ENCODE measurements at regions not wholly inside any gene's neighbourhood (a gene's known extent, or its start where the extent isn't known, plus 50 kb on each side); places are given as distances from the start of the nearest gene placed in this dataset.

- no peak for TF ChIP-seq ZFX (IDR thresholded peaks at IDR 0.05; ENCODE audit: borderline replicate concordance)
- TF ChIP-seq, protein P1, sequence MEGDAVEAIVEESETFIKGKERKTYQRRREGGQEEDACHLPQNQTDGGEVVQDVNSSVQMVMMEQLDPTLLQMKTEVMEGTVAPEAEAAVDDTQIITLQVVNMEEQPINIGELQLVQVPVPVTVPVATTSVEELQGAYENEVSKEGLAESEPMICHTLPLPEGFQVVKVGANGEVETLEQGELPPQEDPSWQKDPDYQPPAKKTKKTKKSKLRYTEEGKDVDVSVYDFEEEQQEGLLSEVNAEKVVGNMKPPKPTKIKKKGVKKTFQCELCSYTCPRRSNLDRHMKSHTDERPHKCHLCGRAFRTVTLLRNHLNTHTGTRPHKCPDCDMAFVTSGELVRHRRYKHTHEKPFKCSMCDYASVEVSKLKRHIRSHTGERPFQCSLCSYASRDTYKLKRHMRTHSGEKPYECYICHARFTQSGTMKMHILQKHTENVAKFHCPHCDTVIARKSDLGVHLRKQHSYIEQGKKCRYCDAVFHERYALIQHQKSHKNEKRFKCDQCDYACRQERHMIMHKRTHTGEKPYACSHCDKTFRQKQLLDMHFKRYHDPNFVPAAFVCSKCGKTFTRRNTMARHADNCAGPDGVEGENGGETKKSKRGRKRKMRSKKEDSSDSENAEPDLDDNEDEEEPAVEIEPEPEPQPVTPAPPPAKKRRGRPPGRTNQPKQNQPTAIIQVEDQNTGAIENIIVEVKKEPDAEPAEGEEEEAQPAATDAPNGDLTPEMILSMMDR (IDR thresholded peaks at IDR 0.05): no peak
- no peak overlapping the region for H3K27ac ChIP-seq
These were observed 465.4 kb downstream of the ZNF804A start for GRCh38 chr2:185063761-185064160.

DNA sequence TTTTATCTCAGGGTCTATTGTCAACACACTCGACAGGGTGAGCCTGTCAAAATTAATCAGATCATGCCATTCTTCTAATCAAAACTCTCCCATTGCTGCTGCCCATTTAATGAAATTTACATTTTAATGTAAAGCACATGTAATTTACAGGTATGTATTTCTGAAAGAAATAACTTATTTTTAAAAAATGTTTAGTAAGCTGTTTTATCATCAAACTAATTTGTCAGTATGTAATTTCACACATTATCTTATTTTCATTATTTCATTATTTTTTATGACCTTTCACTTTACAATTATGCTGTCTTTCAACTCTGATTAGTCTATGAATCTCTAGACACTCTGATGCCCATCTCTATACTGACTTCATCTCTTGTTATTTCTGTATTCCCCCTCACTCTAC, 467.8 kb downstream of the ZNF804A start:
- TF ChIP-seq ZFX (IDR thresholded peaks at IDR 0.05; ENCODE audit: borderline replicate concordance): no peak
- TF ChIP-seq, protein P1 (IDR thresholded peaks at IDR 0.05): no peak
- H3K27ac ChIP-seq: no peak overlapping the region

GRCh38 chr2:185069107-185069506, 470.8 kb downstream of the ZNF804A start:
- TF ChIP-seq ZFX (IDR thresholded peaks at IDR 0.05; ENCODE audit: borderline replicate concordance): no peak
- TF ChIP-seq, protein P1 (IDR thresholded peaks at IDR 0.05): no peak
- H3K27ac ChIP-seq: no peak overlapping the region

DNA sequence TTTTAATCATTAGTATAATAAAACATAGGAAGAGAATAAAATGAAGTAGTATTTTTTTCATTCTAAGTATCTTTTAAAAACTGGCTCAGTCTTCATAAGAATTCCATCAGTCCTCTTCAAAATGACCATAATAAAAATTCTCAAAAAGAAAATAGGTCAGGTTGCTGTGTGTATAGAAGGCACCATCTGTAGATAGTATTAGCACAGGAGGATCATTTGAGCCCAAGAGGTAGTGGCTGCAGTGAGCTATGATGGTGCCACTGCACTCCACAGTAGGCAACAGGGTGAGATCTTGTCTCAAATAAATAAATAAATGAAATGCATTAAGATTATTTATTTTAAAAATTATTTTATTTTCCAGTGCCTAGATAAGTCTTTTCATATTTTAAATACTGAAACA, 475.8 kb downstream of the ZNF804A start:
- no peak overlapping the region for H3K27ac ChIP-seq
- TF ChIP-seq, protein P1 (IDR thresholded peaks at IDR 0.05): no peak
- no peak for TF ChIP-seq ZFX (IDR thresholded peaks at IDR 0.05; ENCODE audit: borderline replicate concordance)

GRCh38 chr2:185082749-185083148, 484.4 kb downstream of the ZNF804A start:
- TF ChIP-seq ZFX (IDR thresholded peaks at IDR 0.05; ENCODE audit: borderline replicate concordance): no peak
- TF ChIP-seq, protein P1 (IDR thresholded peaks at IDR 0.05): no peak
- no peak overlapping the region for H3K27ac ChIP-seq

- TF ChIP-seq ZFX (IDR thresholded peaks at IDR 0.05; ENCODE audit: borderline replicate concordance): no peak
- TF ChIP-seq, protein P1 (IDR thresholded peaks at IDR 0.05): 0 out of 2 replicates have a peak, but pooled peaks have one; percentile 4
- no peak overlapping the region for H3K27ac ChIP-seq
These were observed 510.3 kb downstream of the ZNF804A start for GRCh38 chr2:185108588-185108987.

DNA sequence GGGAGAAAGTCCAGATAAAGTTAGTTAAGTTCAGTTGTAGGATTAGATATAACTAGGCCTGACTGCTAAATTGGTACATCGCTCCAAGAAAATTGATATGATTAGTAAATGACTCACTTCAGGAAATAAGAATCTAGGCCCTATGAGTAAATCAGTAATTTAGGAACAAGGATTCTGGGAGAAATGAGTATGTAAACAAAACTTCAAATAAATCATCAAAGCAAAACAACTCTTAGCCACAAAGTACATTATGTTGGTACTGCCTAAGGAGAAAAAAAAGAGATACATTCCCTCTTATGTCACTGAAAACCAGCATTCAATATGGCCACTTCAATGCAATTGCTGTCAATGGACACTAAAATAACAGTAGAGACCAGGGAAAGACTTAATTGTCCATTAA, 529.1 kb downstream of the ZNF804A start:
- H3K27ac ChIP-seq: no peak overlapping the region
- TF ChIP-seq, protein P1 (IDR thresholded peaks at IDR 0.05): no peak
- no peak for TF ChIP-seq ZFX (IDR thresholded peaks at IDR 0.05; ENCODE audit: borderline replicate concordance)

Data from 22Rv1 (cell line).